Kasumi-1 (cell line): ENCODE measurements at regions not wholly inside any gene's neighbourhood (a gene's known extent, or its start where the extent isn't known, plus 50 kb on each side); places are given as distances from the start of the nearest gene placed in this dataset.
"Not testable (repeated sequence)": the region's sequence is repeated elsewhere in the genome, so short reads cannot be mapped to it uniquely, and the experiment has no call there.

Experiments
- DNase-seq, 2 experiments: peaks; one replicate each; lab custom pipeline; 2025; lab: John Stamatoyannopoulos, UW

- no peak for DNase-seq
Observed at GRCh38 chr1:74946388-74946787, 187.8 kb upstream of the LHX8 start.

DNA sequence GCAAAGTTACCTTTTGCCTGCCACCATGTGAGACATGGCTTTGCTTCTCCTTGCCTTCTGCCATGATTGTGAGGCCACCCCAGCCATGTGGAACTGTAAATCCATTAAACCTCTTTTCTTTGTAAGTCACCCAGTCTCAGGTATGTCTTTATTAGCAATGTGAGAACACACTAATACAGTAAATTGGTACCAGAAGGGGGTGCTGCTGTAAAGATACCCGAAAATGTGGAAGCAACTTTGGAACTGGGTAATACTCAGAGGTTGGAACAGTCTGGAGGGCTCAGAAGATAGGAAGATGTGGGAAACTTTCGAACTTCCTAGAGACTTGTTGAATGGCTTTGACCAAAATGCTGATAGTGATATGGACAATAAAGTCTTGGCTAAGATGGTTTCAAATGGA, 184.8 kb upstream of the LHX8 start:
- DNase-seq: not testable (repeated sequence)

- not testable (repeated sequence) for DNase-seq
Observed at GRCh38 chr1:74951981-74952380, 182.2 kb upstream of the LHX8 start.

DNA sequence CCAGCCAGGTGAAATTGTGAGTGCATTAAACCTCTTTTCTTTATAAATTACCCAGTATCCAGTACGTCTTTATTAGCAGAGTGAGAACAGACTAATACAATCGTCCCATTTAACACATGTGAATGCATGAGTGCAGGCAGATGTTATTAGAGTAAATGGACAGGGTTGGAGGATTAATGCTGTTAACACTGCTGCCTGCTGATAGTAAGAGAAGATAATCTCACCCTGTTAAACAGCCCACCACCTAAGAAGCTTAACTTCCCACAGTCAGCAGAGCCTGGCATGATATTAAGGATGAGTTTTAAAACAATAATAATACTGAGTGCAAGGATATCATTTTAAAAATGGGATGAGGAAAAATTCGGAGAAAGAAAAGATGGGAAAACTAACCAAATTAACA, 181.4 kb upstream of the LHX8 start:
- no peak for DNase-seq

- DNase-seq: no peak
Observed at GRCh38 chr1:74953622-74954021, 180.6 kb upstream of the LHX8 start.

- DNase-seq: no peak
Observed at GRCh38 chr1:74963120-74963519, 171.1 kb upstream of the LHX8 start.

DNA sequence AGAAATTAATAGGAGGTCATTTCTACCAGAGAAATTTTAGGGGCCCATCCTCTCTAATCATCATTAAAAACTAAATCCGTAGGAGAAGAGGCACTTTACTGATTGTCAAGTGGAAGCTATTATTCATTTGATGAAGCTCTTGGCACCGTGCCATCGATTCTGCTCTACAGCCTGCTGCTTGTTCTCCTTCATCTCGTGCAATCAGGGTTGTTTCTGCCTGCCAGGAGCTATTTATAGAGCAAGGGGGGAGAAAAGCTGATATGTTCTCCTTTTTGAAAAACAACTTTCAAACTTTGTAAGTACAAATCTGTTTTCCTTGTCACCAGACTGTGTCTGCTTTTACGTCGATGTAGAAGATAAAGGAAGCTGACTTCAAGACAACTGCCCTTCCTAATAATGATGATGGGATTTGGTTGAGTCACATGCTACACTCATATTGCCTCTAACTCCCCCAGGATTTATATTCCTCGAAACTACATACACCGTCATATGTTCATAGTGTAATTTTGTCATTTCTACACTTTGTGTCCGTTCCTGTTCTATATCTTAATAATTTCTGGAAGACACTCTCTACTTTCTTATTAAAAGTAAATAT, 169.6 kb upstream of the LHX8 start:
- peak; percentile 28 to 32 for DNase-seq

DNA sequence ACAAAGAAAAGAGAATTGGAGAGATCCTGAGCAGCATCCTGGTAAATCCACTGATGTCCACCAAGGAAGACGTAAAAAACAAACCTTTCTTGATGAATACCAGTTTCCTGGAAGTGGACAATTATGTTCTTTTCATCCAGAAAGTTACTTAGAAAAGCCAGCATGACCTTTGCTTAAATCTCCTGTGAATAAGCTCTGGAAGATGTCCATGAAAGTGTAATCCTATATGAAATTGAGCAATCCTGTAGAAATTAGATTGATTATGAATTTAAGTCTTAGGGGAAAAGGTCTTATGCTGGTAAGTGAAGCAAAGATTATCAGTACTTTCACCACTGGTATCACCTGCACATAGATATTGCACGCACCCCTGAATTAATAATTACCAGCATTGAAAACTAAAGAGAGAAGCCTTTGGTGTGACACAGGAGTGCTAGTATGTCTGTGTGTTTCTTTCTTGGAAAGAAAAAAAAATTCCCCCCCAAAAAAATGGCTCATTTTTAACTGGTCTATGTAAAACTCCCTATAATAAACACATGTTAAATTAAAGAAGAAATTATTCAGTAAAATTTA, 164.5 kb upstream of the LHX8 start:
- no peak for DNase-seq

DNA sequence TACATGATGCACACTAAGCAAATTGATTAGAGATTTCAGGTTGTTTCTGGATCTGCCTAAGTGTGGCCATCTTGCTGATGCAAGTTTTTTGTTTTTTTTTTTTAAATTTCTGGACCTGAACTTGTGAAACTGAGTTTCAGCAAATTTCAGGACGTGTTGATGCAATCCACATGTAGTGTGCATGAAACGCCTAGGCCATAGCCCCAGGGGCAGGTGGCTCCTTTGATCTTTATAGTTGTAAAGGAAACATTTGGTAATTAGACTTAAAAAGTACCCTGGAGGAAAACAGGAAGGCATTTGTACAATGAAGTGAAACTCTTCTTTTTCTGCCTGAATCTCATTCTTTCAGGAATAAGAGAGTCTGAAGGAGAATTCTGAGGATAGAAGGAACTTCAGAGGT, 162.2 kb upstream of the LHX8 start:
- DNase-seq: no peak

DNA sequence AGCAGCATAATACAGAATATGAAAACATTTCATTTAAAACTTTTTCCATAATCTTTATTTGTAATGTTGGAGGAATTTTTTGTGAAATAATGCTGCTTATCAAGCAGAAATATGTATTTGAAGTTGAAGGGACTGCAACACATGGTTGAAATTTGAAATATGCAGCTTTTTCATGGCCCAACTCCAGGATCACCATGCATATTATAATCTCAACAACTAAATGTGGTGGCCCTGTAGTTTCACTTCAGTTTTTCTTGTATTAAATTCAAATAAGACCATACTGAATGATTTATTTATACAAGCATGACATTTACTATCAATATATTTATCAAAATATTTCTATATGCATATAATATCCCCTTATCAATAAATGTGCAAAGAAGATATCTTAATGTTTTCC, 157.7 kb upstream of the LHX8 start:
- DNase-seq: no peak

GRCh38 chr1:74992448-74992847, 141.7 kb upstream of the LHX8 start:
- not testable (repeated sequence) for DNase-seq

- no peak for DNase-seq
Observed at GRCh38 chr1:74995821-74996220, 138.4 kb upstream of the LHX8 start.

GRCh38 chr1:75010547-75010946, 123.6 kb upstream of the LHX8 start:
- DNase-seq: no peak

DNA sequence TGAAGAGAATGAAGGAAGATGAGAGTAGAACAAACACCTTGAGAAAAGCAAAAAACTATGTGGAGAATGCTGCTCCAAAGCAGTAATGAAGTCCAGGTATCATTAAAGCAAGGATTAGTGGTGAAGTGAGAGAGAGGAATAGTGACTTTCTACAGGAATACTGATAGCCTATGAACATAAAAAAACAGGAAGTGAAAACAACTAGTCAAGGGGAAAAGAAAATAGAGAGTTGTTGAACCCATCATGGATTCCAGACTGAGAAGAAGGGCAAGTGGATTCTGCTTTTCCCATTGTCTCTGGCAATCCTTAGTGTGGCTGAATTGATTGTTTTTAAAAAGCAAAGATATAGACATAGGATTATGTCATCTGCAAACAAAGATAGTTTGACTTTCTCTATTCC, 119.9 kb upstream of the LHX8 start:
- no peak for DNase-seq

- DNase-seq: no peak
Observed at GRCh38 chr1:75023005-75023404, 111.2 kb upstream of the LHX8 start.

GRCh38 chr1:75034376-75034775, 99.8 kb upstream of the LHX8 start:
- DNase-seq: no peak

- DNase-seq: no peak
Observed at GRCh38 chr1:75035536-75035935, 98.7 kb upstream of the LHX8 start.

GRCh38 chr1:75053207-75053606, 81.0 kb upstream of the LHX8 start:
- DNase-seq: peak; percentile 10 to 26

GRCh38 chr1:75058424-75058823, 75.8 kb upstream of the LHX8 start:
- no peak for DNase-seq

DNA sequence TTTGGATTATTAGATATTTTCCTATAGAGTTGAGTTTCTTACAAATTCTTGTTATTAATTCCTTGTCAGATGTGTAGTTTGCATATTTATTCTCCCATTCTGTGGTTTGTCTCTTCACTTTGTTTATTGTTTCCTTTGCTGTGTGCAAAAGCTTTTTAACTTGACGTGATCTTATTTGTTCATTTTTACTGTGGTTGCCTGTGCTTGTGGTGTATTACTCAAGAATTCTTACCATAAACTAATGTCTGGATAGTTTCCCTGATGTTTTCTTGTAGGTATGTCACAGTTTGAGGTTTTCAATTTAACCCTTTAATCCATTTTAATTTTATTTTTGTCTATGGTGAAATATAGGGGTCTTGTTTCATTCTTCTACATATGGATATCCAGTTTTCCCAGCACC, 72.1 kb upstream of the LHX8 start:
- no peak for DNase-seq

DNA sequence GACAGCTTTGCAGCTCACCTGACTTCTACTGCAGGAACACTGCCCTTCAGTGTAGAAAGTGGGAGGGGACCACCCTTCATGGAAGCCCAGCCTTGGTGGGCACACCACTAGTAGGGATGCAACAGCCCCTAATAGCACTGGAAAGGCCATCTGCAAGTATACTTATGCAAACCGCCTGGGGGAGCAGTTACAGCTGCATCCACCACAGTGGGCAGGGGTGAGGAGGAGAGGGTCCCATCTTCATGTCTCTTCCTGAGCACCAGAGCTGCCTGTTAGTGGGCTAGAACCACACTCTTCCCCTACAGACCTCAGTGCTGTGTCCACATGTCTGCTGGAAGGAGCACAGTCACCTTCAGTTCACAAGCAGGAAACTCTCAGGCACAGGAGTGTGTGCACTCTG, 66.2 kb upstream of the LHX8 start:
- no peak for DNase-seq

DNA sequence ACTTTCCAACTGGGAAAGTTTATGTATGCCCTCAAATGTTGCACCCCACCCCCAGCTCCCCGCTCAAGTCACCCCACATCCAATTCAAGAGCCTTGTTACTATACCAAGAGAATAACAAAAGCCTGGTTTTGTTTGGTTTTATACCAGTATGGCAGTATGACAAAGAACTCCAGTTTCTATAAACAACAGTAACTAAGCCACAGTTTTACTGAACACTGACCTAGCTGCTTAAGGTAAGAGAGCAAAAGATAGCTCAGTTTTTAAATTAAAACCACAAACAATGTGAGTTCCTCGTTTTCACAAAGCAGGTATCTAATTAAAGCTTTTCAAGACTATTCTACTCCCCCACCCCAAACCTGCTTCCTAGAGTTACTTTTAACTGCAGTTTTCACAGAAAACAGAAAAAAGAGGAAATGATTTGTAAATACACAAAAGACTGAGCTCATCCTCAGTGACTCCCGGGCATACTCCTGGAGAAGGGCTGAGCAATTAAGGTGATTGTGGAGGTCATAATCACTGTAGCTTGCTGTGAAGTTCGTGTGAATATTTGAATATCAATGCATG, 59.3 kb upstream of the LHX8 start:
- peak; percentile 38 to 47 for DNase-seq

- DNase-seq: no peak
Observed at GRCh38 chr1:75079538-75080290, 54.5 kb upstream of the LHX8 start.
